ENCODE measurements at regions not wholly inside any gene's neighbourhood (a gene's known extent, or its start where the extent isn't known, plus 50 kb on each side); places are given as distances from the start of the nearest gene placed in this dataset.

DNA sequence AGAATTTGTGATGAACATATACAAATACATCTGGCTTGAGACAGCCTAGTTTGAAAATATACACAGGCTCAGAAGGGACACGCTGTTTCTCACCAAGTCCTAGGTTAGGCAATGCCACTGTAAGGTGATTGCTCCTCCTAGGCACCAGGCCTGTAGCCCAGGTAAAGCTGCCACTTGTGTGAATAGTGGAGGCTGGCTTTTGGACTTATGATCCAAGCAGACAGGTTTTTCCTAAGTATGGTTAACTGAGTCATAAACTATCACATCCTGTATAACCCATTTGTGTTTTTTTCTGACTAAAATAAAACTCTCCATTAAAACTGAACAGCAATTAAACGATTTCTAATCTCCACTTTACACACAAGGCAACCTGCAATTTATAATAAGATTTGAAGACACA, 81.0 kb downstream of the SEMA4F start:
- Mint-ChIP-seq H3K27ac (no peak overlapping the region), H3K4me3 (ENCODE audit: low read depth) (no peak overlapping the region), H3K9me3 (ENCODE audit: low read depth) (peaks cover 10% of the 10 kb centered on the region), H3K36me3 (ENCODE audit: insufficient read depth) (peaks cover 4% of the 10 kb centered on the region), H3K4me1 (ENCODE audit: low read depth) (no peaks in the 10 kb centered on the region), H3K27me3 (peaks cover 4% of the 10 kb centered on the region)
- DNase-seq (ENCODE audit: low spot score, unreplicated experiment) = no peak
- TF ChIP-seq, protein P1, sequence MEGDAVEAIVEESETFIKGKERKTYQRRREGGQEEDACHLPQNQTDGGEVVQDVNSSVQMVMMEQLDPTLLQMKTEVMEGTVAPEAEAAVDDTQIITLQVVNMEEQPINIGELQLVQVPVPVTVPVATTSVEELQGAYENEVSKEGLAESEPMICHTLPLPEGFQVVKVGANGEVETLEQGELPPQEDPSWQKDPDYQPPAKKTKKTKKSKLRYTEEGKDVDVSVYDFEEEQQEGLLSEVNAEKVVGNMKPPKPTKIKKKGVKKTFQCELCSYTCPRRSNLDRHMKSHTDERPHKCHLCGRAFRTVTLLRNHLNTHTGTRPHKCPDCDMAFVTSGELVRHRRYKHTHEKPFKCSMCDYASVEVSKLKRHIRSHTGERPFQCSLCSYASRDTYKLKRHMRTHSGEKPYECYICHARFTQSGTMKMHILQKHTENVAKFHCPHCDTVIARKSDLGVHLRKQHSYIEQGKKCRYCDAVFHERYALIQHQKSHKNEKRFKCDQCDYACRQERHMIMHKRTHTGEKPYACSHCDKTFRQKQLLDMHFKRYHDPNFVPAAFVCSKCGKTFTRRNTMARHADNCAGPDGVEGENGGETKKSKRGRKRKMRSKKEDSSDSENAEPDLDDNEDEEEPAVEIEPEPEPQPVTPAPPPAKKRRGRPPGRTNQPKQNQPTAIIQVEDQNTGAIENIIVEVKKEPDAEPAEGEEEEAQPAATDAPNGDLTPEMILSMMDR (IDR thresholded peaks at IDR 0.05; ENCODE audit: unreplicated experiment) = no peak

DNA sequence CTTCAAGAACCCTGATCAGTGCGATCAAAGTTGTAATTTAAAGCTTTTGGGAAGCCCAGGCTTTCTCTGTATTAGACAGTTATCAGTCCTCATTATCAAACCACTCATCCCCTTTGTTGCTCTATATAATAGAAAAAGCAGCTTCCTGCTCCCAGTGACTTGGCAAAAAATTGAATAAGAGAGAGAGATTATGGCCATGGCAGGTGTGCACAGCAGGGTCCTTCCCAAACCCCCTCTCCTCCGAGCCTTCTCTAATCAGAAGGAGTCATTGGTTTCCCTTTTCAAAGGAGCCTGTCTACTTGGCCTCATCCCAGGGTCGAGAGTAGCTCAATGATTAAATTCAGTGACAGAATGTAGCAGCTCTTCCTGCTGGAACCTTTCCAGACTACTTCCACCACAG, 81.5 kb downstream of the SEMA4F start:
- no peak overlapping the region for H3K4me3 Mint-ChIP-seq (ENCODE audit: low read depth)
- H3K4me1 Mint-ChIP-seq (ENCODE audit: low read depth) = no peaks in the 10 kb centered on the region
- H3K36me3 Mint-ChIP-seq (ENCODE audit: insufficient read depth) = peaks cover 4% of the 10 kb centered on the region
- peaks cover 4% of the 10 kb centered on the region for H3K27me3 Mint-ChIP-seq
- no peak for DNase-seq (ENCODE audit: low spot score, unreplicated experiment)
- no peak overlapping the region for H3K27ac Mint-ChIP-seq
- TF ChIP-seq, protein P1 (IDR thresholded peaks at IDR 0.05; ENCODE audit: unreplicated experiment) = no peak
- peaks cover 10% of the 10 kb centered on the region for H3K9me3 Mint-ChIP-seq (ENCODE audit: low read depth)

DNA sequence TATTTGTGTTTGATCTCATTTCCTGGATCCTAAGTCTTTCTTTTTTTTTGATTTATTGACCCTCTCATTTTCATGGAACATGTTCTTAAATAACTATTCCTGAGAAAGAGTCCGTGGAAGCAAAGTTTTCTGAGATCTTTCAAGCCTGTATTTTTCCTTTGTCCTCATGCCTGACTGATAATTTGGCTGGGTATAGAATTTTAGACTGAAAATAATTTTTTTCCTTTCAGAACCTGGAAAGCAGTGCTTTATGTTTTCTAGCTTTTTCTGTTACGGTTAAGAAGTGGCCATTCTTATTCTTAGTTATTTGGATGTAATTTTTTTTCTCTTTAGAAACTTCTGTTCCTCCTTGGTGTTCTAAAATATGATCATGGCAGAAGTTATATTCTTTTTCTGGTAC, 82.5 kb downstream of the SEMA4F start:
- H3K27ac Mint-ChIP-seq = no peak overlapping the region
- peaks cover 1% of the 10 kb centered on the region for H3K27me3 Mint-ChIP-seq
- no peak for DNase-seq (ENCODE audit: low spot score, unreplicated experiment)
- TF ChIP-seq, protein P1 (IDR thresholded peaks at IDR 0.05; ENCODE audit: unreplicated experiment) = no peak
- H3K4me1 Mint-ChIP-seq (ENCODE audit: low read depth) = peaks cover 1% of the 10 kb centered on the region
- no peak overlapping the region for H3K4me3 Mint-ChIP-seq (ENCODE audit: low read depth)
- H3K36me3 Mint-ChIP-seq (ENCODE audit: insufficient read depth) = peaks cover 4% of the 10 kb centered on the region
- H3K9me3 Mint-ChIP-seq (ENCODE audit: low read depth) = peaks cover 10% of the 10 kb centered on the region

DNA sequence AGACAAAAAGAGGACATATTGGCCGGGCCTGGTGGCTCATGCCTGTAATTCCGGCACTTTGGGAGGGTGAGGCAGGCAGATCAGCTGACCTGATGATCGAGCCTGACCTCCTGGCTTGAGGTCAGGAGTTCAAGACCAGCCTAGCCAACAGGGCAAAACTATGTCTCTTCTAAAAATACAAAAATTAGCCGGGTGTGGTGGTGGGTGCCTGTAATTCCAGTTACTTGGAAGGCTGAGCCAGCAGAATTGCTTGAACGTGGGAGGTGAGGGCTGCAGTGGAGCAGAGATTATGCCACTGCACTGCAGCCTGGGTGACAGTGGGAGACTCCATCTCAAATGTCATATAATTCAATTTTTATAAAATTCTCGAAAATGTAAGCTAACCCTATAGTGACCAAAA, 84.5 kb downstream of the SEMA4F start:
- peaks cover 4% of the 10 kb centered on the region for H3K36me3 Mint-ChIP-seq (ENCODE audit: insufficient read depth)
- no peak for DNase-seq (ENCODE audit: low spot score, unreplicated experiment)
- peaks cover 5% of the 10 kb centered on the region for H3K27me3 Mint-ChIP-seq
- TF ChIP-seq, protein P1 (IDR thresholded peaks at IDR 0.05; ENCODE audit: unreplicated experiment) = no peak
- H3K27ac Mint-ChIP-seq = no peak overlapping the region
- peaks cover 10% of the 10 kb centered on the region for H3K9me3 Mint-ChIP-seq (ENCODE audit: low read depth)
- peaks cover 1% of the 10 kb centered on the region for H3K4me1 Mint-ChIP-seq (ENCODE audit: low read depth)
- no peak overlapping the region for H3K4me3 Mint-ChIP-seq (ENCODE audit: low read depth)

DNA sequence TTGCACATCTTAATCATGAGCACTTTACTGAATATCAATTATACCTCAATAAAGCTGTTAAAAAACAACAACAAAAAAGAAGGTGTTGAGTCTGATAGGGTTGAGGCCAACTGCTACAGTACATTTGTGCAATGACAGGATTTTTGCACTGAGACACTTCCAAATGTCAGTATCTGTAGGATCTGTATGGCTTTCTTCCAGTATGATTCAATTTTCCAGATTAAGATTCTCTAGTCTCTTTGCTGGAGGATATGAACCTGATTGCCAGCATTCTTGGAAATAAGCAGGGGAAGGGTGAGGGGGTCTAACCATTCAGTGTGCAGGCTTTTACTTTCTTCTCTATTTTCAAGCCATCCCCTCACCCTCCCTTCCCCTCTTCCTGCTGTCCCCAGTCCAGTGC, 85.1 kb downstream of the SEMA4F start:
- peaks cover 4% of the 10 kb centered on the region for H3K36me3 Mint-ChIP-seq (ENCODE audit: insufficient read depth)
- peaks cover 5% of the 10 kb centered on the region for H3K27me3 Mint-ChIP-seq
- no peak overlapping the region for H3K4me3 Mint-ChIP-seq (ENCODE audit: low read depth)
- TF ChIP-seq, protein P1 (IDR thresholded peaks at IDR 0.05; ENCODE audit: unreplicated experiment) = no peak
- H3K9me3 Mint-ChIP-seq (ENCODE audit: low read depth) = peaks cover 10% of the 10 kb centered on the region
- H3K4me1 Mint-ChIP-seq (ENCODE audit: low read depth) = peaks cover 1% of the 10 kb centered on the region
- H3K27ac Mint-ChIP-seq = no peak overlapping the region
- no peak for DNase-seq (ENCODE audit: low spot score, unreplicated experiment)
